HG03159 (cell line): ENCODE measurements at regions not wholly inside any gene's neighbourhood (a gene's known extent, or its start where the extent isn't known, plus 50 kb on each side); places are given as distances from the start of the nearest gene placed in this dataset.
"Not testable (repeated sequence)": the region's sequence is repeated elsewhere in the genome, so short reads cannot be mapped to it uniquely, and the experiment has no call there.

Experiments
- ATAC-seq: cut with Tn5 transposase; IDR thresholded peaks from one replicate; pipeline ENCODE4 v1.9.1; 2021; ENCODE audit warnings: mild to moderate bottlenecking, moderate library complexity; ENCODE audit not compliant: unreplicated experiment

DNA sequence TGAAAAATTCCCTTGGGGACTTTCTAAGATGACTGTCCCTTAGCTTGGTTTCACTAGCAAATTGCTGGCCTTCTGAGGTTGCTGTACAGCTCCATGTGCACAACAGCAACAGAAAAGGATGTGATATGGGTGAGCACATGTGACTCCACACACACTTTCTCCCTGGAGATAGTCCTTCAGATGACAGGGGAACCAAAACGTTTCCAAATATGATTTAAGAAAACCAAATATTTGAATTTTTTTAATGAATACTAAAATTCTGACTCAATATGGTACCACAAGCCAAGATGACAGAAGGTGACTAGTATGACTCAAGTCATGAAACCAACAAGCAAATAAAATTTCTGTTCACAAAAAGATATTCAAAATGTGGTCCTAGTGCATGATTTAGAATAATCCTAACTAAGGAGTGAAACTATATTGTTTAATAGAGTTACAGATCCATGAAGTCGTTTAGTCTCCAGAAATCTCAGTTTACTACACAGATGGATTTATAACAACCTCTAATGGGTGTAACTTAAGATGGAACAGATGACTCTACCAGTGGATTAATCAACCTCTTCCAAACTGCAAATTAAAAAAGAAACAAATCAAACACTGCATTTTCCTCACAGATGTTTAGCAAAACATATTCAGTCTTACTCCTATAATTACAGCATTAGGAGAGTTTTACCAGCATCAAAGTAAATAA is 144.8 kb upstream of the PIK3R1 start:
- peak; percentile 93 for ATAC-seq

DNA sequence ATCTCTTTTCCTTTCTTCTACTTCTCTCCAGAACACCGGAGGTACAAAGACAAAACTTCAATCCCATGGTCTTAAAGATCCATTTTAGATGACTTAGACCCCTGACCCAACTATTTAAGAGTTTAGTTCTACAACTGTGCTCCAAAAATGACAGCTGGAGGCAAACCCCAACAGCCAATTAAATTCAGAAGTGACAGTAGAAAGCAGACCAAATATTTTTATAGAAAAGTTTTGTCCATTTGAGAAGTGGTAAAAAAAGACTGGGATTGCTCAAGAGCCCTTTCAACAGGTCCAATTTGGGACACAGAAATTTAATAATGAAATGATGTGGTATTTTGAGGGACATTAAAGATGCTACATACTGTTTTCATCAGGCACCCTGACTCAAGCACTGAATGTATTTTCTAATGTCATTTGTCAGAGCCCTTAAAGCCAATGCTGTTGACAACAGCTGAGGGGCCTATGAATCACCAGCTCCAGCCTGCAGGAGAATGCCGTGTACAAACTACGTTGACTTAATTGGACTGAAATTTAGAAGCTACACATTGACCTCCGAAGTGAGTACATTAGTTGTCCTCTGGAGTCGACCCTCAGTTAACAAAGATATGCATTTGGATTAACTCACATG is 147.5 kb upstream of the PIK3R1 start:
- no peak for ATAC-seq

DNA sequence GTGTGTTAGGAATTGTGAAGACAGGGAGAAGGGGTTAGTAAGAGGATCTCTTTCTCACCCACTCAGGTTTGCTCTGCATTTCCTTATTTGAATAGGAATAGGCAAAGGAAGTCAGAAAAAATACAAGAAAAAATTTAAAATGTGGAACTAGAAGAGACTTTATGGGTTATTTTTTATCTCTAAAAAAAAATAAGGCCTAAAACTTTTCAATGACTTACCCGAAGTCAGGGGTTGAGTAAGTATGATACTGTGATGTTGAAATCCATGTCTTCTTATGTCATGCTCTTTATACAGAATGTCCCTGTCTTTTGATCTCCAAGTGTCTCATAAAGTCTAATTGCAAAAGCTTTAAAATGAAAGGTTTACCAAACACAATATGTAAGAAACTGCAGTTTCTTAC is 148.3 kb upstream of the PIK3R1 start:
- ATAC-seq = no peak

GRCh38 chr5:68066277-68066955 is 149.1 kb upstream of the PIK3R1 start:
- ATAC-seq = no peak

DNA sequence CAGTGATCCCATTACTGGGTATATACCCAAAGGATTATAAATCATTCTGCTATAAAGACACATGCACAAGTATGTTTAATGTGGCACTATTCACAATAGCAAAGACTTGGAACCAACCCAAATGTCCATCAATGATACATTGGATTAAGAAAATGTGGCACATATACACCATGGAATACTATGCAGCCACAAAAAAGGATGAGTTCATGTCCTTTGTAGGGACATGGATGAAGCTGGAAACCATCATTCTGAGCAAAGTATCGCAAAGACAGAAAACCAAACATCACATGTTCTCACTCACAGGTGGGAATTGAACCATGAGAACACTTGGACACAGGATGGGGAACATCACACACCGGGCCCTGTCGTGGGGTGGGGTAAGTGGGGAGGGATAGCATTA is 150.2 kb upstream of the PIK3R1 start:
- ATAC-seq = not testable (repeated sequence)

GRCh38 chr5:68060382-68060781 is 155.2 kb upstream of the PIK3R1 start:
- ATAC-seq = no peak

GRCh38 chr5:68057191-68057590 is 158.4 kb upstream of the PIK3R1 start:
- ATAC-seq = no peak

DNA sequence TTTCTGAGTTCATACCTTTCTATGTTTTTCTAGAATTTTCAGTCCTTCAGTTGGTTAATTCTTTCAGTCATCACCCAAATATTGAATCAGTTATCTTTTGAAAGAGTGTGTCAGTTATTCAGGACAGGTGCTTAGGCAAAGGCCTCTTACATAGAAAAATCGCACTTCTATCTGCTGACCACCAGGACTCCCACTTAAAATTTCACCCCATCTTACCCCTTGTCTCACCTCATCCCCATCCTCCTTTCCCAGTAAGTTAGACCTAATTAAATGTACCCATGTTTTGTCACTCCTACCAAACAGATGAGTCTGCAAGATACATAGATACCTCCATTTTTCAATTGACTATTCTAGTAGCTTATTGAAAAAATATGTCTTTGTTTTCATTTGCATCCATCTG is 159.9 kb upstream of the PIK3R1 start:
- no peak for ATAC-seq

- no peak for ATAC-seq
Observed at GRCh38 chr5:68054638-68055037, 160.9 kb upstream of the PIK3R1 start.

- no peak for ATAC-seq
Observed at GRCh38 chr5:68053202-68053601, 162.4 kb upstream of the PIK3R1 start.

DNA sequence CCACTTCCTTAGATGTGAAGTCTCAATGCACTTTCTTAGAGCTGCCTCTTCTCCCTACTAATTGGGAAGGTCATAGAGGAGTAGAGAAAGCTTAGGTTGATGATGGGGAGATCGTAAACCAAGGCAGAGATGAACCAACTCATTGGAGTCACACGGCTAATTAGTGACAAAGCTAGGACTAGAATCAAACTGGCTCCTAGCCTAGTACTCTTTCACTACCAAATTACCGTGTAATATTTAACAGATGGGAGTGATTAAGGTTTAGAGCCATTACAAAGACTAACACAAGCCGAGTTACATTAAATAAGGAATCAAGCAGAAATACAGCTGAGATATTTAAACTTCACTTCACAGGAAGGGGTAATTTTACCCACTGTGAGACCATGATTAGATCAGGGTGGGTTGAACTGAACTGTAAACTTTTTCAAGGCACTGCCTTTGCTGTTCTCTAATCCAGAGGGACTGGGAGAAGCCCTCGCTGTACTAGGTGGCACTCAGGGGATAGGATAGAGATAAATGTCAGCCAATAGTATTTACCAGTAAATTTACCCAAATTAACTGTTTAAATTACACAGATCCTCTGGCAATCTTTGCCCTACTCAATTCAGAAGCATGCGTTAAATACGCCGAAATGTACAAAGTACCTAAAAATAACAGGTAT is 166.4 kb upstream of the PIK3R1 start:
- ATAC-seq = no peak

DNA sequence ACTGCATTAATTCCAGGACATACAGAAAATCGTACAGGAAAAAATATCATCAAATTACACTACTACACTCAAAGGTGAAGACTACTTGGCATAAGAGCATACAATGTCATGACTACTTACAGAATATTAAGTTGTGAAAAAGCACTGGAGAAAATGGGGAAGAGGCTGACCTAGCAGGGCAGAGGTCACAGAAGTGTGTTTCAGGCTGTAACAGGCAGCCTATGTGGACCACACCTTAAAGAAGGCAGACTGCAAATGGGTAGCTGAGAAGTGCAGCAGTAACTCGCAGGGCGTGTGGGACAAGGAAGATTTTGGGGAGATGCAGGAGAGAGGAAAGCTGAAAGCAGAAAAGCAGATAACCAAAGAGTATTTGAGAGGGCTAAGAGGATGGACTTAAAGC is 167.0 kb upstream of the PIK3R1 start:
- no peak for ATAC-seq

DNA sequence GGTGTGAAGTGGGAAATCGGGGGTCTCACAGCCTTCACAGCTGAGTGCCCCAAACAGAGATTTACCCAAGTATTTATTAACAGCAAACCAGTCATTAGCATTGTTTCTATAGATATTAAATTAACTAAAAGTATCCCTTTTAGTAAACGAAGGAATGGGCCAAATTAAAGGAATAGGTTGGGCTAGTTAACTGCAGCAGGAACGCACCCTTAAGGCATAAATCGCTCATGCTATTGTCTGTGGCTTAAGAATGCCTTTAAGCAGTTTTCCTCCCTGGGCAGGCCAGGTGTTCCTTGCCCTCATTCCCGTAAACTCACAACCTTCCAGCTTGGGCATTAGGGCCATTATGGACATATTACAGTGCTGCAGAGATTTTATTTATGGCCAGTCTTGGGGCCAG is 167.5 kb upstream of the PIK3R1 start:
- ATAC-seq = not testable (repeated sequence)

DNA sequence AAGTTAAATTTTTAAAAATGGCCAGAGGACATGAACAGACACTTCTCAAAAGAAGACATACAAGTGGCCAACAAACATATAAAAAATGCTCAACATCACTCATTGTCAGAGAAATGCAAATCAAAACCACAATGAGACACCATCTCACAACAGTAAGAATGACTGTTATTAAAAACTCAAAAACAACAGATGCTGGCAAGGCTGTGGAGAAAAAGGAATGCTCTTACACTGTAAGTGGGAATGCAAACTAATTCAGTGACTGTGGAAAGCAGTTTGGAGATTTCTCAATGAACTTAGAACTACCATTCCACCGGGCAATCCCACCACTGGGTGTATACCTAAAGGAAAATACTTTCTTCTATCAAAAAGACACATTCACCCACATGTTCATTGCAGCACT is 168.5 kb upstream of the PIK3R1 start:
- ATAC-seq = no peak

DNA sequence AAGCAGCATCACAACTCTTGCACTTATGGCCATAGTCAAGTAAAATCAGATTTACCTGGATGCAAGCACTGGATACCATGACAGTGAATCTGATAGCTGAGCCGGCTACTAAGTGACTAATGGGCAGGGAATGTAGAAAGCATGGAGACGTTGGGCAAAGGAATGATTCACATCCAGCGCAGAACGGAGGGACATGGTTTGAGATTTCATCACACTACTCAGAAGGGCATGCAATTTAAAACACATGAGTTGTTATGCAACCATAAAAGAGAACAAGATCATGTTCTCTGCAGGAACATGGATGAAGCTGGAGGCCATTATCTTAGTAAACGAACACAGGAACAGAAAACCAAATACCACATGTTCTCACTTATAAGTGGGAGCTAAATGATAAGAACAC is 169.1 kb upstream of the PIK3R1 start:
- no peak for ATAC-seq

DNA sequence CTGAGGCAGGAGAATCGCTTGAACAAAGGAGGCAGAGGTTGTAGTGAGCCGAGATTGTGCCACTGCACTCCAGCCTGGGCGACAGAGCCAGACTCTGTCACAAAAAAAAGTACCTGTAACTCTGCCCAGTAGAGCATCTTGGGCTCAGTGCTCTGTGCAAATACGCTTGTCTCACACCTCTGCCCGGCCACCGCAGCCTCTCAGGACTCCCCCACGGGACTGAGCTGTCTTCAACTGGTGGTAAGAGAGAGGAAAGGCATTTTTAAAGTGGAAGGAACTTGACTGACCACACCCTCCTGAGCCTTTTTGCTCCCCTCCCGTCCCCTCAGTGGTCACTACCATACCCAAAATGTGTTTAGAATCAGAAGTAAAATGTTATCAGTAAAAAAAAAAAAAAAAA is 174.3 kb upstream of the PIK3R1 start:
- peak; percentile 70 for ATAC-seq

- ATAC-seq = no peak
Observed at GRCh38 chr5:68037546-68037945, 178.0 kb upstream of the PIK3R1 start.

GRCh38 chr5:68033961-68034571 is 181.5 kb upstream of the PIK3R1 start:
- no peak for ATAC-seq

- no peak for ATAC-seq
Observed at GRCh38 chr5:68033029-68033428, 182.5 kb upstream of the PIK3R1 start.

GRCh38 chr5:68032216-68032762 is 183.3 kb upstream of the PIK3R1 start:
- ATAC-seq = no peak

DNA sequence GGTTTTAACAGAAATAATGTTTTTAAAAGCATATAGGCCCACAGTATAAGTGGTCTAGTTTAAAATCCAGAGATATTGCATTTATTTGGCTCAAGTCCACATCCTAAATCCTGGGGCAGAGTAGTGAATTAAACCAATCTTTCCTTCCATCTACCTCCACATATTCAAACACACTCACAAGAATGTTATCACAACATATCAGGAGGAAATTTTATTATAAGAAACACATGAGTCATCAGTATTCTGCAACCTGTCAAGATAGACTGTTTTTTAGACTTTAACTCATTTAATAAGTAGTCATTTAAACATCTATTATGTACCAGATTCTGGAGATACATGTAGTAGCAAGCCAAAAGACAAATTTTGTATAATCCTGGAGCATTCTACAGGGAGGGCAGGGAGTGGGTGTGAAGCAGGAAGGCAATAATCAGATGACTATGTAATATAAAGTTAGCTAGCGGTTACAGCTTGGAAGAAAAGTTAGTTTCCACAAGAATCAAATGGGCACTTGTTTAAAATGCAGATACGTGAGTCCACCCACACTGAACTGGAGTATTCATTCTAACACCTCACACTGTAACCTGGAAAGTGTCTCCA is 187.3 kb upstream of the PIK3R1 start:
- ATAC-seq = no peak
